COLO668 (cell line): ENCODE measurements at regions not wholly inside any gene's neighbourhood (a gene's known extent, or its start where the extent isn't known, plus 50 kb on each side); places are given as distances from the start of the nearest gene placed in this dataset.

ENCODE experiments used
- DNase-seq: peaks from one replicate; lab custom pipeline; 2025; ENCODE audit not compliant: unreplicated experiment; lab: John Stamatoyannopoulos, UW

- DNase-seq, result no peak
Measured at GRCh38 chr5:31049936-31050704, 143.4 kb upstream of the CDH6 start.

GRCh38 chr5:31049461-31049860 is 144.0 kb upstream of the CDH6 start:
- no peak for DNase-seq

- no peak for DNase-seq
Measured at GRCh38 chr5:31048282-31049270, 144.9 kb upstream of the CDH6 start.

- no peak for DNase-seq
Measured at GRCh38 chr5:31047621-31048020, 145.9 kb upstream of the CDH6 start.

- no peak for DNase-seq
Measured at GRCh38 chr5:31047007-31047406, 146.5 kb upstream of the CDH6 start.

GRCh38 chr5:31036411-31036810 is 157.1 kb upstream of the CDH6 start:
- DNase-seq, result no peak

- DNase-seq, result no peak
Measured at GRCh38 chr5:31033295-31033694, 160.2 kb upstream of the CDH6 start.

GRCh38 chr5:31029925-31030324 is 163.6 kb upstream of the CDH6 start:
- DNase-seq, result no peak

GRCh38 chr5:31027721-31028120 is 165.8 kb upstream of the CDH6 start:
- no peak for DNase-seq

GRCh38 chr5:31023105-31023504 is 170.4 kb upstream of the CDH6 start:
- no peak for DNase-seq

- DNase-seq, result no peak
Measured at GRCh38 chr5:31021181-31021624, 172.3 kb upstream of the CDH6 start.

GRCh38 chr5:31008231-31008630 is 185.3 kb upstream of the CDH6 start:
- DNase-seq, result no peak

GRCh38 chr5:31007672-31008071 is 185.8 kb upstream of the CDH6 start:
- no peak for DNase-seq

GRCh38 chr5:31000287-31000686 is 193.2 kb upstream of the CDH6 start:
- DNase-seq, result no peak

GRCh38 chr5:30997681-30998080 is 195.8 kb upstream of the CDH6 start:
- DNase-seq, result no peak

- DNase-seq, result no peak
Measured at GRCh38 chr5:30994902-30995301, 198.6 kb upstream of the CDH6 start.

GRCh38 chr5:30994176-30994575 is 199.3 kb upstream of the CDH6 start:
- DNase-seq, result no peak

- DNase-seq, result no peak
Measured at GRCh38 chr5:30991462-30991861, 202.0 kb upstream of the CDH6 start.

- DNase-seq, result no peak
Measured at GRCh38 chr5:30981576-30981975, 211.9 kb upstream of the CDH6 start.

GRCh38 chr5:30968971-30969370 is 224.5 kb upstream of the CDH6 start:
- no peak for DNase-seq

GRCh38 chr5:30960036-30960435 is 233.4 kb upstream of the CDH6 start:
- DNase-seq, result no peak

- DNase-seq, result no peak
Measured at GRCh38 chr5:30959238-30959637, 234.2 kb upstream of the CDH6 start.
